ENCODE measurements at regions not wholly inside any gene's neighbourhood (a gene's known extent, or its start where the extent isn't known, plus 50 kb on each side); places are given as distances from the start of the nearest gene placed in this dataset.

GRCh38 chr14:40129159-40129558, 696.9 kb upstream of the FBXO33 start:
- TF ChIP-seq CTCF (IDR thresholded peaks at IDR 0.05) (no peak), POLR2A (IDR thresholded peaks at IDR 0.05) (no peak)
